ENCODE measurements at regions not wholly inside any gene's neighbourhood (a gene's known extent, or its start where the extent isn't known, plus 50 kb on each side); places are given as distances from the start of the nearest gene placed in this dataset.

DNA sequence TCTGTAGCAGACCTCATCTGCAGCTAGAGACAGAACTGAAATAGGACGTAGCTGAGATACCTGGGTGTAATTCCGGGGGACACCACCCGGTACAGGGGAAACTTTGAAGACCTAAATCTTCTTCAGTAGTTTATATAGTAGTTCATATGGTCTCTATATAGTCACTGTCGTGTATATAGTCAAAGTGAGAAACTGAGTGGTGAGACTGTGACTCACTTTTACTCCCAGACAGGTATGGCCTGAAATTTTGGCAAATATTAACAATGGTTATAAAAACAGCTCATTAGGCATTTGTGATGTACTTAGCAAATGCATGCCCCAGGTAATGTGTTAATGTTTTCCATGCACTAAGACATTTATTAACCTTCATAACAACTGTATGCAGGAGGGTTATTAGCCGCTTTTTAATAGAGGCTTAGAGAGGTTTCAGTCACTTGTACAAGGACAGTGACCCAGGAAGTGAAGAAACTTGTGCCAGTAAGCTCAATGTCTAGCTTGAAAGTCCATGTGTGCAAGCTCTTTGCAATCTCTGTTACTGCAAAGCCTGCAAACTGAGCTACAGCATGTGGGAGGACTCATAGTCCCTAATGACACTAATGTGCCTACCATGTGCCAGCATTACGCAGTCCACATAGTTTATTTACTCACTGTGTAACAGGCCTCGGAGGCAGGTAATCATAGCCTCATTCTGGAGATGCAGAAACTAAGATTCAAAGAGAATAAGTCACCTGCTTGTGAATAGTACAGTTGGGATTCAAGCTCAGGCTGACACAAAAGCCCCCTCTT, 165.4 kb upstream of the CHD6 start:
- no peak for DNase-seq (ENCODE audit: low read depth)
- in situ Hi-C loops (cut with HindIII; ENCODE audit: low sequenced_read_pairs) = no loop called here
- TF ChIP-seq, protein P1, sequence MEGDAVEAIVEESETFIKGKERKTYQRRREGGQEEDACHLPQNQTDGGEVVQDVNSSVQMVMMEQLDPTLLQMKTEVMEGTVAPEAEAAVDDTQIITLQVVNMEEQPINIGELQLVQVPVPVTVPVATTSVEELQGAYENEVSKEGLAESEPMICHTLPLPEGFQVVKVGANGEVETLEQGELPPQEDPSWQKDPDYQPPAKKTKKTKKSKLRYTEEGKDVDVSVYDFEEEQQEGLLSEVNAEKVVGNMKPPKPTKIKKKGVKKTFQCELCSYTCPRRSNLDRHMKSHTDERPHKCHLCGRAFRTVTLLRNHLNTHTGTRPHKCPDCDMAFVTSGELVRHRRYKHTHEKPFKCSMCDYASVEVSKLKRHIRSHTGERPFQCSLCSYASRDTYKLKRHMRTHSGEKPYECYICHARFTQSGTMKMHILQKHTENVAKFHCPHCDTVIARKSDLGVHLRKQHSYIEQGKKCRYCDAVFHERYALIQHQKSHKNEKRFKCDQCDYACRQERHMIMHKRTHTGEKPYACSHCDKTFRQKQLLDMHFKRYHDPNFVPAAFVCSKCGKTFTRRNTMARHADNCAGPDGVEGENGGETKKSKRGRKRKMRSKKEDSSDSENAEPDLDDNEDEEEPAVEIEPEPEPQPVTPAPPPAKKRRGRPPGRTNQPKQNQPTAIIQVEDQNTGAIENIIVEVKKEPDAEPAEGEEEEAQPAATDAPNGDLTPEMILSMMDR (IDR thresholded peaks at IDR 0.05; ENCODE audit: low read depth, low read length, missing control alignments) = no peak
- H3K4me3 ChIP-seq (ENCODE audit: low read depth, low read length) = no peak overlapping the region

DNA sequence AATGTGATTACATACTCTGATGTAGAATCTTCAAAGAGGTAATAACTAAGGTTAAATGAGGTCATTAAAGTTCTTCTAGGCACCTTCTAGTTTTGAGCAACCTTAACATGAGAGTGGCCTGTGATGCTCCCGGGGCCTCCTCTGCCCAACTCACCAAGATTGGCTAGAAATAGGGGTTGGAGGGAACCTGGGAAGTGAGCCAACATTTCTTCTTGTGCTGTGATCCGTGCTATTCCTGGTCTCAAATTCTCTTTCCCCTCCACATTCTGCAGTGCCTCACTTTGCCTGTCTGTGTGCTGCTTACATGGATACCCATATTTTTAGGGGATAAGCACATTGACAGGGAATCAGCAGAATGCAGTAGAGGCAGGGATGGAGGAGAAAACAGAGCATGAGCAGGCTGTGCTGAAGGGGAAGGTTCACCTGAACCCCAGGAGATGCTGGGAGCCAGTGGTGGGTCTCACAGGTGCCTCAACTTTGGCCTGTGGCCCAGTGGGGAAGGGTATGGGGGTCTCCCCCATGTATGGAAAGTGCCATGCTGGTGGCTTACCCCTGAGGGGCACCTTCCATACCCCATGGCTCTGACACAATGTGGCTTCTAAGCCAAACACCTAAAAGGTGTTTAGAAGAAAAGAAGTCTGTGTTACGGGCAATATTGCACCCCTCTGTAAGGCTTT, 164.7 kb upstream of the CHD6 start:
- no peak for DNase-seq (ENCODE audit: low read depth)
- no peak overlapping the region for H3K4me3 ChIP-seq (ENCODE audit: low read depth, low read length)
- in situ Hi-C loops (cut with HindIII; ENCODE audit: low sequenced_read_pairs) = no loop called here
- TF ChIP-seq, protein P1 (IDR thresholded peaks at IDR 0.05; ENCODE audit: low read depth, low read length, missing control alignments) = no peak

DNA sequence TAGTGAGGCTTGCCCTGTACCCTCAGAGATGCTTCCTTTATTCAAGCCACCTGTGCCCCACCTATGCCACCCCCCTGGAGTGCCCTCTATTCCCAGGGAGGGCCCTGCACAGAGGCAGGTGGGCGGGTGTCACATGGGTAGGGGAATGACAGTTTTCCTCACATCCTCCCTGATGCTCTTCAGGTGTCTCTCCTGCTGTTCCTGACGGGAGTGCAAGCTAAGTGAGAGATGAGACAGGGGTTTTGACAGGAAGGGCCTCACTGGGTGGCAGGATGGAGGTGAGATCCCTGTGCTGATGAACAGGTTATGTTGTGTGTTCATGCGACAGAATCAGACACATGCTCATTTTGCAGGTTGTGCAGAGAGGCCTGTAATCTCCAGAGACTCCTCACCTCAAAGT, 164.1 kb upstream of the CHD6 start:
- no peak overlapping the region for H3K4me3 ChIP-seq (ENCODE audit: low read depth, low read length)
- DNase-seq (ENCODE audit: low read depth) = no peak
- in situ Hi-C loops (cut with HindIII; ENCODE audit: low sequenced_read_pairs) = no loop called here
- TF ChIP-seq, protein P1 (IDR thresholded peaks at IDR 0.05; ENCODE audit: low read depth, low read length, missing control alignments) = no peak

DNA sequence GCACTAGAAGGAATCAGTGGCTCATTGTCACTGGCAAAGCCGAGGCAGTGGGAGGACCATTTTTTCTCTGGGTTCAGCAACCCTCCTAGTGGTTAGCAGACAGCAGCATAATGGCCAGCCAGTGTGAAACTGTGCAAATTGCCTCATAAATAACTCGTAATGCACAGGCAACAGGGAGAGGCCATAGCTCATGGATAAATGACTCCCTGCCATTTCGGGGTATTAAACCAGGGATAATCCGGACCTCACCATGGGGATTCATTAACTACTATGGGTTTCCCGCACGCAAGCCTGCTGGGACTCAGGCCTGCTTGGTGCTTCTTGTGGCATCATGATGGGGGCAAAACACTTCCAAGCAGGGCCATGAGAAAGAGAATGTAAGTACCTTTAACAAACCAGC, 158.2 kb upstream of the CHD6 start:
- H3K4me3 ChIP-seq (ENCODE audit: low read depth, low read length) = no peak overlapping the region
- in situ Hi-C loops (cut with HindIII; ENCODE audit: low sequenced_read_pairs) = no loop called here
- no peak for DNase-seq (ENCODE audit: low read depth)
- TF ChIP-seq, protein P1 (IDR thresholded peaks at IDR 0.05; ENCODE audit: low read depth, low read length, missing control alignments) = no peak

DNA sequence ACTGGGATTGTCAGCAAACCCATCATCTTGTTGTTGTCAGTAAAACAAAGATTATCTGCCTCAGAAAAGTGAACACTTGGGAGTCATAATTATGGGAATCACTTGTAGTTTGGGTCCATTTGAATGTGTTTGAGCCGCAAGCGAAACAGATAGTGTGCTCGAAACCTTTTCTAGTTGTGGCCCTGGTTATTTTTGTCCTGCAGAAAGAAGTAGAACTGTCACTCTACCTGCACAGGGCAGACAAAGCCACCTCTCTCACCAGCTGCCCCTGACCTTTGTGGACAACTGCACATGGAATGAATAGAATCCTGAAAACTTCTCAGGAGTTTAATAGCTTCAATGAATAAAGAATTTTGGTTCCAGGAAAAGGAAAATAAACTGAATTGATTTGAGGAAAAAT, 156.1 kb upstream of the CHD6 start:
- DNase-seq (ENCODE audit: low read depth) = no peak
- TF ChIP-seq, protein P1 (IDR thresholded peaks at IDR 0.05; ENCODE audit: low read depth, low read length, missing control alignments) = no peak
- H3K4me3 ChIP-seq (ENCODE audit: low read depth, low read length) = no peak overlapping the region
- in situ Hi-C loops (cut with HindIII; ENCODE audit: low sequenced_read_pairs) = no loop called here

DNA sequence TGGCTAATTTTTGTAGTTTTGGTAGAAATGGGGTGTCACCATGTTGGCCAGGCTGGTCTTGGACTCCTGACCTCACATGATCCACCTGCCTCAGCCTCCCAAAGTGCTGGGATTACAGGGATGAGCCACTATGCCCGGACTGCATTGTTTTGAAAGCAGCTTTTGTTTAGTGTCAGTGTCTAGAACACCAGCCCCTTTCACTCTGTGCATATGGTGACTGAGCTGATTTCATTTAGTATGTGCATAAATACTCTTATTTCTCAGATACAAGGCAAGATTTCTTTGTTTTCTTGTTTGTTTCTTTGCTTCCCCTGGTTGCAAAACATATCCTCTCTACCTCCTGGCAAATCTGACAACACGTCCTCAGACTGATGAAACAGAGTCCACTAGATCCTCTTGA, 152.8 kb upstream of the CHD6 start:
- TF ChIP-seq, protein P1 (IDR thresholded peaks at IDR 0.05; ENCODE audit: low read depth, low read length, missing control alignments) = no peak
- in situ Hi-C loops (cut with HindIII; ENCODE audit: low sequenced_read_pairs) = no loop called here
- no peak for DNase-seq (ENCODE audit: low read depth)
- no peak overlapping the region for H3K4me3 ChIP-seq (ENCODE audit: low read depth, low read length)
